Stimulated activated effector memory CD8-positive, alpha-beta T cell treated with anti-CD3 and anti-CD28 coated beads, Interleukin-12 subunit alpha, Interleukin-12 subunit beta, amount 100 ng/mL, for 72 hours (primary cell): ENCODE measurements at regions not wholly inside any gene's neighbourhood (a gene's known extent, or its start where the extent isn't known, plus 50 kb on each side); places are given as distances from the start of the nearest gene placed in this dataset.

Experiments
- ATAC-seq: fragments of 150-1000 bp; cut with Tn5 transposase; 2 replicates; pipeline ENCODE4 v1.10.0; 2021
- DNase-seq, 2 donors: peaks; one replicate each; pipeline ENCODE4 v3.0.0; 2021 to 2022; ENCODE audit warnings: low spot score in 2 of 2
- H3K27ac Mint-ChIP-seq: one replicate; pipeline ENCODE4 v1.8.0; 2022; ENCODE audit warnings: mild to moderate bottlenecking, mixed read lengths
- H3K36me3 Mint-ChIP-seq: one replicate; pipeline ENCODE4 v1.8.0; 2022; ENCODE audit warnings: mild to moderate bottlenecking, mixed read lengths
- H3K4me1 Mint-ChIP-seq: one replicate; pipeline ENCODE4 v1.8.0; 2022; ENCODE audit warnings: mixed read lengths
- H3K4me3 Mint-ChIP-seq: one replicate; pipeline ENCODE4 v1.8.0; 2022; ENCODE audit warnings: mild to moderate bottlenecking, mixed read lengths
- H3K9me3 Mint-ChIP-seq: one replicate; pipeline ENCODE4 v1.8.0; 2022; ENCODE audit warnings: mixed read lengths

- no peaks in the 10 kb centered on the region for H3K9me3 Mint-ChIP-seq
- ATAC-seq (no peak), DNase-seq (no peak)
- H3K27ac Mint-ChIP-seq: no peak overlapping the region
- H3K36me3 Mint-ChIP-seq: no peaks in the 10 kb centered on the region
- H3K4me3 Mint-ChIP-seq: no peak overlapping the region
- peaks cover 6% of the 10 kb centered on the region for H3K4me1 Mint-ChIP-seq
Observed at GRCh38 chr1:232249861-232250777, 379.8 kb downstream of the SIPA1L2 start.

DNA sequence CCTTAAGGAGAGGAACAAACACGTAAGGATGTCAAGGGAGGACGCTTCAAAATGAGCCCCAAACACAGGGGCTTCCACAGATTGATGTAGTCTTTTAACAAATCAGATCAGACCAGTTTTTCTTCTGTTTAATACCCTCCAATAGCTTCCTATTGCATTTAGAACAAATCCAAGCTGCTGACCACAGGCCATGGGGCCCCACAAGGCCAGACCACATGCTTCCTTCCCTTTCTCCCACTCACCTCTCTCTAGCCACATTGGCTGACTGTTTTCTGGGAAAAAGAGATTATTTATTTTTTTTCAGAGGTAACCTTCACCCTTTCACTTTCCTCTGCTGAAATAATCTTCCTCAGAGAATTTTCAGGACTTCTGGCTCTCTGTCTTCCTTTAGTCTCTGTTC is 380.6 kb downstream of the SIPA1L2 start:
- H3K27ac Mint-ChIP-seq: no peak overlapping the region
- no peak overlapping the region for H3K4me3 Mint-ChIP-seq
- no peaks in the 10 kb centered on the region for H3K9me3 Mint-ChIP-seq
- H3K4me1 Mint-ChIP-seq: peaks cover 6% of the 10 kb centered on the region
- no peak for ATAC-seq
- no peaks in the 10 kb centered on the region for H3K36me3 Mint-ChIP-seq
- no peak for DNase-seq

DNA sequence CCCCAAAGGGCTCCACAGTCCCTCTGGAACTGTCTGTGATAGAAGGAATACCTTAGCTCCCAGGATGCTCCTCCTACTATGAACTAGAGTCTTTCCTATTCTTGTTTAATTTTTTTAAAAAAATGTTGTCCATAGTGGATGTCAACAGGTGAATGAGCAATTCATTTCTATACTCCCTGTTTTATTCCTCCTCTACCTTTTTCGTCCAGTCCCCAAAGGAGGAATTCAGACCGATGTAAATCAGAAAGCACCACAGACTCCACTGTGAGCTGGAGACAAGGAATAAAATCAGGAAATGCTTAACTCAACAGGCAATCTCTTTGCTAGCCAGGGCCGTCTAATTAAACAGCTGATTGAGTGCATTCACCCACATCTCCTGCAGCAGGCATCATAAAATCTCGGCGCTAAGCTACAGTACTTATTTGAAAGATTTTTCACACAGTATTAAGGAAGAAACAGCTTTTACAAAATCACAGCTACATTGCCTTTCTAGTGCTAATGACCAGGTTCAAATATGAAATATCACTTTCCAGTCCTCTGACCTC is 381.6 kb downstream of the SIPA1L2 start:
- H3K4me1 Mint-ChIP-seq: peaks cover 6% of the 10 kb centered on the region
- DNase-seq (no peak), ATAC-seq (no peak)
- H3K27ac Mint-ChIP-seq: no peak overlapping the region
- no peak overlapping the region for H3K4me3 Mint-ChIP-seq
- H3K36me3 Mint-ChIP-seq: no peaks in the 10 kb centered on the region
- no peaks in the 10 kb centered on the region for H3K9me3 Mint-ChIP-seq

DNA sequence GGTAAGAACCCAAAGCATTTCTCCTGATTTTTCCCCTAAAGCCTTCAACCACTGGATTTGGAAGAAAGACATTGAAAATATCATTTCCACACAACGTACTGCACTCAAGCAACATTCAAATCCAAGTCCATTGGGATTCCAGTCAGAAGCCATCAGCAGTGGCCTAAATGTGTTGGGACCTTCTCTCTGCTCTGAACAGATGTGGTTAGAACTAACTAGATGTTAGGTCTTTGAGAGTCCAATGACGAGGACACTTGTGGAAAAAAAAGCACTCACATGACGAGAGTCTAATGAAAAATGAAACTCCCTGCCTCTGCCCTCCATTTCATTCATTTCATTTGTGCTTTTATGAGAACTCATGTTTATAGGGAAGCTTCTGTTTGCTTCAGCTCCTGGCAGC is 382.3 kb downstream of the SIPA1L2 start:
- Mint-ChIP-seq H3K36me3 (no peaks in the 10 kb centered on the region), H3K27ac (no peak overlapping the region), H3K9me3 (no peaks in the 10 kb centered on the region), H3K4me1 (peaks cover 6% of the 10 kb centered on the region), H3K4me3 (no peak overlapping the region)
- DNase-seq (no peak), ATAC-seq (no peak)

- H3K9me3 Mint-ChIP-seq: no peaks in the 10 kb centered on the region
Observed at GRCh38 chr1:232244426-232244825, 385.5 kb downstream of the SIPA1L2 start.

GRCh38 chr1:232239998-232240397 is 389.9 kb downstream of the SIPA1L2 start:
- H3K27ac Mint-ChIP-seq: no peak overlapping the region
- no peaks in the 10 kb centered on the region for H3K9me3 Mint-ChIP-seq
- H3K4me3 Mint-ChIP-seq: no peak overlapping the region
- no peaks in the 10 kb centered on the region for H3K4me1 Mint-ChIP-seq
- H3K36me3 Mint-ChIP-seq: no peaks in the 10 kb centered on the region
- DNase-seq (no peak), ATAC-seq (no peak)

More at GRCh38 chr1:232244426-232244825, 385.5 kb downstream of the SIPA1L2 start:
- no peak for DNase-seq
- Mint-ChIP-seq H3K4me1 (peaks cover under 1% of the 10 kb centered on the region), H3K27ac (no peak overlapping the region), H3K36me3 (no peaks in the 10 kb centered on the region), H3K4me3 (no peak overlapping the region)
- ATAC-seq: no peak

DNA sequence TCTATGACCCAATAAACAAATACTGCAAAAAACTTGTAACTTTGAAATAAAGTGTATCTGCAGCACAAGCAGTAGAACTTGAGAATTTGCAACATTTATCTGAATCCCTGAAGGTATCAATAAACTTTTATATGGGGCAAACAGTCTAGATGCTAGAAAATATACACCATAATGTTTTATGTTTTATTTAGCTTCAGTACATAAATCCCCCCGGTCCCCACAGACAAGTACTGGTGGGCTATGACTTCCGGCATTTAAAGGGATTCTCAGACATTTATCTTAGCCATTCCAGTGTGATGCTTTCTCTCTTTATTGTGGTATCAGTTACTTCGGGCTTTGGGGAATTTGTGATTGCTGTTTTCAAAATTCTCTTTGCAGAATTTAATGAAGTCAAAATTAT is 390.4 kb downstream of the SIPA1L2 start:
- H3K9me3 Mint-ChIP-seq: no peaks in the 10 kb centered on the region
- no peak overlapping the region for H3K4me3 Mint-ChIP-seq
- H3K27ac Mint-ChIP-seq: no peak overlapping the region
- DNase-seq: no peak
- no peaks in the 10 kb centered on the region for H3K36me3 Mint-ChIP-seq
- H3K4me1 Mint-ChIP-seq: no peaks in the 10 kb centered on the region
- no peak for ATAC-seq

GRCh38 chr1:232238009-232238408 is 391.9 kb downstream of the SIPA1L2 start:
- DNase-seq (no peak), ATAC-seq (no peak)
- Mint-ChIP-seq H3K9me3 (no peaks in the 10 kb centered on the region), H3K4me1 (no peaks in the 10 kb centered on the region), H3K4me3 (no peak overlapping the region), H3K36me3 (no peaks in the 10 kb centered on the region), H3K27ac (no peak overlapping the region)

GRCh38 chr1:232227306-232227705 is 402.6 kb downstream of the SIPA1L2 start:
- H3K9me3 Mint-ChIP-seq: no peaks in the 10 kb centered on the region
- DNase-seq (no peak), ATAC-seq (no peak)
- H3K4me1 Mint-ChIP-seq: peaks cover 15% of the 10 kb centered on the region
- no peak overlapping the region for H3K27ac Mint-ChIP-seq
- H3K4me3 Mint-ChIP-seq: no peak overlapping the region
- no peaks in the 10 kb centered on the region for H3K36me3 Mint-ChIP-seq

- no peaks in the 10 kb centered on the region for H3K36me3 Mint-ChIP-seq
- peak overlapping the region; percentile 23 for H3K4me3 Mint-ChIP-seq
- peaks cover 15% of the 10 kb centered on the region for H3K4me1 Mint-ChIP-seq
- H3K9me3 Mint-ChIP-seq: no peaks in the 10 kb centered on the region
- DNase-seq (peak; percentile 5 to 55), ATAC-seq (peak; percentile 94)
- H3K27ac Mint-ChIP-seq: no peak overlapping the region
Observed at GRCh38 chr1:232226197-232226712, 403.7 kb downstream of the SIPA1L2 start.

GRCh38 chr1:232225336-232226131 is 404.4 kb downstream of the SIPA1L2 start:
- no peak for ATAC-seq
- H3K27ac Mint-ChIP-seq: no peak overlapping the region
- peak overlapping the region; percentile 23 for H3K4me3 Mint-ChIP-seq
- H3K9me3 Mint-ChIP-seq: no peaks in the 10 kb centered on the region
- H3K36me3 Mint-ChIP-seq: no peaks in the 10 kb centered on the region
- no peak for DNase-seq
- H3K4me1 Mint-ChIP-seq: peaks cover 15% of the 10 kb centered on the region

- Mint-ChIP-seq H3K4me3 (no peak overlapping the region), H3K27ac (no peak overlapping the region), H3K4me1 (peaks cover 15% of the 10 kb centered on the region), H3K9me3 (no peaks in the 10 kb centered on the region), H3K36me3 (no peaks in the 10 kb centered on the region)
- ATAC-seq: no peak
- DNase-seq: no peak
Observed at GRCh38 chr1:232223887-232224286, 406.0 kb downstream of the SIPA1L2 start.

- Mint-ChIP-seq H3K27ac (no peak overlapping the region), H3K4me3 (no peak overlapping the region), H3K36me3 (no peaks in the 10 kb centered on the region), H3K4me1 (peaks cover 15% of the 10 kb centered on the region), H3K9me3 (no peaks in the 10 kb centered on the region)
- DNase-seq (no peak), ATAC-seq (no peak)
Observed at GRCh38 chr1:232223183-232223708, 406.7 kb downstream of the SIPA1L2 start.

DNA sequence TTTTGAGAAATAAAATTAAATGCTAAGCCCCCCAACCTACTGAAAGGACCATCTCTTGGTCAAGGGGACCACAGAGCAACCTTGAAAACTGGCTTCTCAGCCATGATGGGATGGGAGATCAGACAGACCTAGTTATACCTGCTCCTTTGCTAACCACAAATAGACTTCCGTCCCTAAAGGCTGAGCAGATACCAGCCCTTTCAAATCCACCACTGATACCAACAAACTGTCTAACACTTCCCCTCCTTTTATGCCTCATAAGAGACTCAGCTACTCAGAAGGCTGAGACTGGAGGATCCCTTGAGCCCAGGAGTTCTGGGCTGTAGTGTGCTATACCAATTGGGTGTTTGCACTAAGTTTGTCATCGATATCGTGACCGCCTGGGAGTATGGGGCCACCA is 407.3 kb downstream of the SIPA1L2 start:
- Mint-ChIP-seq H3K9me3 (no peaks in the 10 kb centered on the region), H3K4me1 (peaks cover 15% of the 10 kb centered on the region), H3K36me3 (no peaks in the 10 kb centered on the region), H3K27ac (no peak overlapping the region), H3K4me3 (no peak overlapping the region)
- DNase-seq (no peak), ATAC-seq (peak; percentile 27)

DNA sequence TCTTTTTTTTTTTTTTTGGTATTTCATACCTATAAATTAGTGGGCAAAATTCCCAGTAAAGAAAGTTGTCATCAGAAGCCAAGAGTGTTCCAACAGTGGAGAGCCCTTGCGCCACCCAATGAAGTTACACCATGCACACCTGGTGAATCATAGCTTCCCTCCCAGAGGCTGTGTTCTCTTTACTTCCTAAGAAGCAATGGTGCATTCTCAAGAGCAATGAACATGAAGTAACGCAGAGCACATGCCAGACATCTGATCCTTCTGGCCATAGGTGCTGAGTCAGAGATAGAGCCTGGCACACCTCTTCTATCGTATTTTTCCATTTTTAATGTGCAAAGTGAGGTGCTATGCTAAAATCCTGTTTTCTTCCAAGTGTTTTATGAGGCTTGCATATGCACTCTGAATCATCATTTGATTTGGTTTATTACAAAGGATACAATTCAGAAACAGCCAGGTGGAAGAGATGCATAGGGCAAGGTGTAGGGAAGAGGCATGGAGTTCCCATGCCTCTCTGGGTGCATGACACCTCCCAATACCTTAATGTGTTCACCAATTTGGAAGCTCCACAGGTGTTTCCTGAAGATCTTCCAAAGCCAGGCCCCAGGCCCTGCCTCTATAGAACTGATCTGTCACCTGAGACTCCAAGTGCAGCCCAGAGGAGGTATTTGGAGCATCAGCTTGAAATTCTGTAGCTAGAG is 408.0 kb downstream of the SIPA1L2 start:
- Mint-ChIP-seq H3K27ac (no peak overlapping the region), H3K36me3 (no peaks in the 10 kb centered on the region), H3K9me3 (no peaks in the 10 kb centered on the region), H3K4me1 (peaks cover 15% of the 10 kb centered on the region), H3K4me3 (no peak overlapping the region)
- no peak for DNase-seq
- no peak for ATAC-seq
